Esophagus squamous epithelium (tissue), 5 donors: ENCODE measurements at regions not wholly inside any gene's neighbourhood (a gene's known extent, or its start where the extent isn't known, plus 50 kb on each side); places are given as distances from the start of the nearest gene placed in this dataset.

Experiments used
- DNase-seq: peaks from one replicate; lab custom pipeline; 2025; lab: John Stamatoyannopoulos, UW
- H3K27ac ChIP-seq, 4 donors: fragments of 200-600 bp; sonication (generic); one replicate each; pipeline ENCODE4 v1.5.1; 2016 to 2019; ENCODE audit warnings: mild to moderate bottlenecking in 1 of 4
- H3K27me3 ChIP-seq, 4 donors: fragments of 200-600 bp; sonication (generic); 1 replicate in 3 of 4; 2 replicates in 1 of 4; pipeline versions ENCODE4 v1.5.1 to v1.6.0; 2017 to 2021; ENCODE audit warnings: antibody characterized with exemption in 1 of 4
- H3K36me3 ChIP-seq, 3 donors: fragments of 200-600 bp; sonication (generic); one replicate each; pipeline ENCODE4 v1.5.1; 2016 to 2019
- H3K4me1 ChIP-seq, 3 donors: fragments of 200-600 bp; sonication (generic); one replicate each; pipeline ENCODE4 v1.5.1; 2017 to 2019
- H3K4me3 ChIP-seq, 4 donors: fragments of 200-600 bp; sonication (generic); 1 replicate in 3 of 4; 2 replicates in 1 of 4; pipeline ENCODE4 v1.5.1; 2016 to 2019; ENCODE audit warnings: mild to moderate bottlenecking in 2 of 4, moderate library complexity in 1 of 4
- H3K9me3 ChIP-seq, 3 donors: fragments of 200-600 bp; sonication (generic); one replicate each; pipeline ENCODE4 v1.5.1; 2016 to 2019
- CTCF ChIP-seq, 6 experiments: fragments of 450-650 bp in 4 of 6; fragments of 200-600 bp in 2 of 6; sonication (generic) in 2 of 6; IDR thresholded peaks; one replicate each; pipeline ENCODE4 v1.5.1; 2016 to 2019; ENCODE audit warnings: antibody characterized with exemption in 6 of 6, mild to moderate bottlenecking in 4 of 6, moderate library complexity in 4 of 6
- POLR2A ChIP-seq, 4 donors: fragments of 450-650 bp; IDR thresholded peaks; one replicate each; pipeline ENCODE4 v1.6.1; 2017; ENCODE audit warnings: antibody characterized with exemption in 4 of 4, mild to moderate bottlenecking in 4 of 4, moderate library complexity in 3 of 4
- WGBS, 2 donors: methylation state at CpG; one replicate each; pipeline ENCODE4 v1.1.5; 2018; 5-methylcytosine and 5-hydroxymethylcytosine counted together
- intact Hi-C: fragments of 100-400 bp; cut with DNase I; formaldehyde crosslinking; loops from one replicate; pipeline ENCODE4 v1.15.0; 2022
- donor health status: DM: yes; HTN: yes; CAD: no.

GRCh38 chr6:9272671-9273070, 837.3 kb upstream of the SLC35B3 start:
- H3K27ac ChIP-seq: no peak overlapping the region
- H3K27me3 ChIP-seq: no peaks in the 10 kb centered on the region
- H3K4me3 ChIP-seq: no peak overlapping the region
- TF ChIP-seq POLR2A (IDR thresholded peaks at IDR 0.05) (no peak), CTCF (IDR thresholded peaks at IDR 0.05) (no peak)
- no peaks in the 10 kb centered on the region for H3K4me1 ChIP-seq
- H3K9me3 ChIP-seq: no peaks in the 10 kb centered on the region
- intact Hi-C loops: no loop called here
- DNase-seq: no peak
- no peaks in the 10 kb centered on the region for H3K36me3 ChIP-seq

- intact Hi-C loops: no loop called here
- Histone ChIP-seq H3K27me3 (no peaks in the 10 kb centered on the region), H3K4me3 (no peak overlapping the region), H3K27ac (no peak overlapping the region), H3K4me1 (no peaks in the 10 kb centered on the region), H3K36me3 (no peaks in the 10 kb centered on the region), H3K9me3 (no peaks in the 10 kb centered on the region)
- 86% methylated on average over 1 of the region's 1 CpG for WGBS, 2 donors
- no peak for DNase-seq
- no peak for TF ChIP-seq CTCF (IDR thresholded peaks at IDR 0.05)
- no peak for TF ChIP-seq POLR2A (IDR thresholded peaks at IDR 0.05)
Observed at GRCh38 chr6:9266741-9267140, 831.4 kb upstream of the SLC35B3 start.

GRCh38 chr6:9257215-9257614, 821.9 kb upstream of the SLC35B3 start:
- no peak overlapping the region for H3K4me3 ChIP-seq
- no peaks in the 10 kb centered on the region for H3K36me3 ChIP-seq
- intact Hi-C loops: no loop called here
- H3K27ac ChIP-seq: no peak overlapping the region
- H3K9me3 ChIP-seq: peaks cover 0 to 12% (median 4%) of the 10 kb centered on the region in 3 donors
- no peak for DNase-seq
- 21 to 32% methylated on average over 2 of the region's 2 CpGs for WGBS, 2 donors
- no peaks in the 10 kb centered on the region for H3K4me1 ChIP-seq
- TF ChIP-seq CTCF (IDR thresholded peaks at IDR 0.05): no peak
- no peak for TF ChIP-seq POLR2A (IDR thresholded peaks at IDR 0.05)
- H3K27me3 ChIP-seq: no peaks in the 10 kb centered on the region

- H3K4me3 ChIP-seq: no peak overlapping the region
- H3K4me1 ChIP-seq: peaks cover 0 to 5% (median 0%) of the 10 kb centered on the region in 3 donors
- H3K27me3 ChIP-seq: no peaks in the 10 kb centered on the region
- WGBS, 2 donors: 61 to 76% methylated on average over 9 of the region's 9 CpGs
- H3K27ac ChIP-seq: no peak overlapping the region
- no peaks in the 10 kb centered on the region for H3K36me3 ChIP-seq
- H3K9me3 ChIP-seq: no peaks in the 10 kb centered on the region
- intact Hi-C loops: no loop called here
- no peak for TF ChIP-seq CTCF (IDR thresholded peaks at IDR 0.05)
- DNase-seq: no peak
Observed at GRCh38 chr6:9254251-9254650, 818.9 kb upstream of the SLC35B3 start.

GRCh38 chr6:9252799-9253198, 817.5 kb upstream of the SLC35B3 start:
- no peak for DNase-seq
- Histone ChIP-seq H3K9me3 (no peaks in the 10 kb centered on the region), H3K4me3 (no peak overlapping the region), H3K27ac (no peak overlapping the region), H3K36me3 (no peaks in the 10 kb centered on the region), H3K27me3 (no peaks in the 10 kb centered on the region), H3K4me1 (peaks cover 0 to 10% (median 0%) of the 10 kb centered on the region in 3 donors)
- WGBS, 2 donors: 47 to 88% methylated on average over 2 to 3 of the region's 4 CpGs
- TF ChIP-seq CTCF (IDR thresholded peaks at IDR 0.05) (no peak), POLR2A (IDR thresholded peaks at IDR 0.05) (no peak)
- intact Hi-C loops: no loop called here
